T-helper 1 cell treated with Interleukin-12 subunit alpha and Interleukin-12 subunit beta and Interleukin-4 antibody, amounts not matched to agents 30 μg/mL and 1 μg/mL, for 36 hours (primary cell): ENCODE measurements at regions not wholly inside any gene's neighbourhood (a gene's known extent, or its start where the extent isn't known, plus 50 kb on each side); places are given as distances from the start of the nearest gene placed in this dataset.

Experiments used
- H3K27ac Mint-ChIP-seq: one replicate; pipeline ENCODE4 v1.8.0; 2021; ENCODE audit warnings: mild to moderate bottlenecking, mixed read lengths
- H3K27me3 Mint-ChIP-seq: one replicate; pipeline ENCODE4 v1.8.0; 2021; ENCODE audit warnings: low read depth, mixed read lengths
- H3K36me3 Mint-ChIP-seq: one replicate; pipeline ENCODE4 v1.8.0; 2021; ENCODE audit warnings: low read depth, mixed read lengths
- H3K4me1 Mint-ChIP-seq: one replicate; pipeline ENCODE4 v1.8.0; 2021; ENCODE audit warnings: low read depth, mixed read lengths
- H3K4me3 Mint-ChIP-seq: one replicate; pipeline ENCODE4 v1.8.0; 2021; ENCODE audit warnings: mild to moderate bottlenecking, moderate library complexity, mixed read lengths
- H3K9me3 Mint-ChIP-seq: one replicate; pipeline ENCODE4 v1.8.0; 2021; ENCODE audit warnings: mixed read lengths

DNA sequence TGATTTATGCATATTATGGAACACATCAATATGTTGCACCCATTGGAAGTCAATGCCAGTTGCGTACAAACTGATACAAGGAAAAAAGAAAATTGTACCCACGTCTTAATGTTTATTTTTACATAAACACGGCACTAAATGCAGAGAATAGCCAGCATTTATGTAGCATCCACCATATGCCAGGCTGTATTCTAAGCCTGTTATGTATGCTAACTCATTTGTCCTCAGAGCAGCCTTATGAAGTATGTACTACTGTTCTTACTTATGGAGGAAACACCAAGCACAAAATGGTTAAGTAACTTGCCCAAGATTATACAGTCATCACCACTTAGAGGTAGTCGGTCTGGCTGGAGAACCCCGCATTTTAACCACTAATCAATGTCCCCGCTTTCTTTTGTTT lies 837.9 kb upstream of the RBFOX1 start:
- H3K9me3 Mint-ChIP-seq = peaks cover 7% of the 10 kb centered on the region
- no peaks in the 10 kb centered on the region for H3K27me3 Mint-ChIP-seq
- no peak overlapping the region for H3K4me3 Mint-ChIP-seq
- no peaks in the 10 kb centered on the region for H3K36me3 Mint-ChIP-seq
- peaks cover 2% of the 10 kb centered on the region for H3K4me1 Mint-ChIP-seq
- no peak overlapping the region for H3K27ac Mint-ChIP-seq

DNA sequence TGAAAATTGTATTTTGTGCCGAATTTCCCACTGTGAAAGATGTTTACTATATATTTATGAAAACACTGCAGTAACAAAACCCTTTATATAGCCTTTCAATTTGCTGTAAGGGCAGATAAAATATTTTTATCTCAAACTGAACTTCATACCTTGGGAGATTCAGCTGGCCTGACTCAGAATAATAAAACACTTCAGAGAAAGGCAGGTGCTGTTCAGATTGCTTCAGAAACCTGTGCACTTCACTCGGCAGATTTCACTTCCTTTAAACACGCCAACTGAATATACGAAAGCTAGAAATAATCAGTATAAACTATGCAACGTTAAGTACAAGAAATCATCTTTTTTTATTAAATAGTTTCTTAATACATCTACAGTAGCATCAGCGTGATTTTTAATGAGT lies 839.1 kb upstream of the RBFOX1 start:
- no peaks in the 10 kb centered on the region for H3K27me3 Mint-ChIP-seq

DNA sequence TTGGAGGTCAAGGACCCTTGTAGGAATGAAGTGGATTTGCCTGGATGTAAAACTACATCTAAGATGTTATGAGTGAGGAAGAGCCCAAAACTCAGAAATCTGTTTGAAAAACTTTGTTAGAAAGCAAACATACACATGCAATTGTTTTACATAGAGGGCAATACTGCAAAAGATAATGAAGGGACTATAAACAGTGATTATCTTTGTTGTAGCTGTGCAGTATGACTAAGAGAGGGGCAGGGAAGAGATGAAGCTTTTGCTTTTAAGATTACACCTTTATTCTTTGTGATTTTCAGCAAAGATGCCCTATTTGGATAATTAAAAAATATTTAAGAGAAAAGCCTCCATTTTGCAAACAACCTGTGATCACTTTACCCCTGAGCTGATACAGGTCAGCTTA lies 839.9 kb upstream of the RBFOX1 start:
- no peaks in the 10 kb centered on the region for H3K4me1 Mint-ChIP-seq
- H3K27ac Mint-ChIP-seq = no peak overlapping the region
- no peaks in the 10 kb centered on the region for H3K27me3 Mint-ChIP-seq
- no peak overlapping the region for H3K4me3 Mint-ChIP-seq
- no peaks in the 10 kb centered on the region for H3K36me3 Mint-ChIP-seq
- peaks cover 4% of the 10 kb centered on the region for H3K9me3 Mint-ChIP-seq

More for the DNA sequence above, 839.1 kb upstream of the RBFOX1 start:
- Mint-ChIP-seq H3K9me3 (peaks cover 4% of the 10 kb centered on the region), H3K4me1 (no peaks in the 10 kb centered on the region), H3K36me3 (no peaks in the 10 kb centered on the region), H3K4me3 (no peak overlapping the region), H3K27ac (no peak overlapping the region)

DNA sequence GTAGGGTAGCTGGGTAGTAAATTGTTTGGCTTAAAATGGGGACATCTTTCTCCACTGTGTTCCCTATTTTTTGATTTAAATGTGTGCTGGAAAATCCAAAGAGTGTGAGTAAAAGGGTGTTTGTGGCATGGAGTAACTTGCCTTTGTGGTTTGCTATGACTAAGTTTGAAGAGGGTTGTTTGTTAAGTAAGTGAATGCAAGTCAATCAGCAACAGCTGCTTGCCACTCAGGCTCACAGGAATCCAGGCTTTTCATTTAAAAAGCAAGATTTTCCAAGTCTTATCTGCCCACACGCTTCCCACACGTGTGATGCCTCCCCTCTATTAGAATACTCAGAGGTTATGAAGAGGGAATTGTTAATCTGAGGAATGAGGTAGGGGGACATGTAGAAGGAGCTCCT lies 847.7 kb upstream of the RBFOX1 start:
- Mint-ChIP-seq H3K36me3 (no peaks in the 10 kb centered on the region), H3K9me3 (peaks cover 12% of the 10 kb centered on the region), H3K4me1 (no peaks in the 10 kb centered on the region), H3K27ac (no peak overlapping the region), H3K4me3 (no peak overlapping the region), H3K27me3 (peaks cover 4% of the 10 kb centered on the region)

DNA sequence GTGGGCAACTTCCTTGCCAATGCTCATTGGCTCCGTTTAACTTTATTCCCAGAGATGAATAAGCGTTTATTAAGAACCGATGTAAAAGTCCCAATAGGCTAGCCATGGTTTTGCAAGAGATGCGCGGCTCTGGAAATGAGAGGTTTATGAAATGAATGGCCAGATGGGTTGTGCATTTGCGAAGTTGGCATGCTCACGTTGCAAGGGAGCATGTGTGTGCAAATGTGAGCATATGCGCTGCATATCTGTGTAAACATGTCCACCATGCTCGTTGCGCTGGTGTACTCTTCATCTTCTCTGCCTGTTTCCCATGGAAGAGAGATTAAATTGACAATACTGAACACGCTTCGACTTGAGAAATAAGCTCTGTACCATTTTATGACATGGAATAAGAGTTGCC lies 848.6 kb upstream of the RBFOX1 start:
- Mint-ChIP-seq H3K27ac (no peak overlapping the region), H3K9me3 (peaks cover 12% of the 10 kb centered on the region), H3K27me3 (peaks cover 4% of the 10 kb centered on the region), H3K36me3 (no peaks in the 10 kb centered on the region), H3K4me1 (no peaks in the 10 kb centered on the region), H3K4me3 (no peak overlapping the region)

DNA sequence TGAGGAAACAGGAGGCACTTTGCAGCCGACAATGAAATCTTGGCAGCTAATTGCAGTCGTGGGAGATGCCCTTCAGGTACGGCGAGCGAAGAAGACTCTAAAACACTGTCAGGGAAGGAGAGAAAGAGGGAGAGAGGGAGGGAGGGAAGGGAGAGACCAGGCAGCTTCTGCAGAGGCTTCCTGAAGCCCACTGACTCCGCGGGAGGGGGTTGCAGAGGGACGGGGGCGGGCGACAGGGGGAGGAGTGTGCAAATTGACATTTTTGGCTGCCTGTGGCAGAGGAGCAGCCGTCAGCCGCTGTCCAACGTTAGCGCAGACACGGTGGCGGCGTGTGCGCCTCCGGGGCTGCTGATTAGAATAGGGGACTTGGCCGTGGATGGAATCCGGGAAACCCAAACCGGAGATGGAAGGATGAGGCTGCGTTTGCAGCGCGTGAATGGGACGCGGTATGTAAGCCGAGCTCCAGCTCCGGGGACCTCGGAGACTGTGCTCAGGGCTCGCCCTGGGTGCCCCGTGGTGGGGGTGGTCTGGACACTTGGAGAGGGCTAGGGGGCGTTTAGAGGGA lies 849.1 kb upstream of the RBFOX1 start:
- Mint-ChIP-seq H3K9me3 (peaks cover 17% of the 10 kb centered on the region), H3K27me3 (peaks cover 4% of the 10 kb centered on the region), H3K4me1 (no peaks in the 10 kb centered on the region), H3K27ac (no peak overlapping the region), H3K36me3 (no peaks in the 10 kb centered on the region), H3K4me3 (no peak overlapping the region)

DNA sequence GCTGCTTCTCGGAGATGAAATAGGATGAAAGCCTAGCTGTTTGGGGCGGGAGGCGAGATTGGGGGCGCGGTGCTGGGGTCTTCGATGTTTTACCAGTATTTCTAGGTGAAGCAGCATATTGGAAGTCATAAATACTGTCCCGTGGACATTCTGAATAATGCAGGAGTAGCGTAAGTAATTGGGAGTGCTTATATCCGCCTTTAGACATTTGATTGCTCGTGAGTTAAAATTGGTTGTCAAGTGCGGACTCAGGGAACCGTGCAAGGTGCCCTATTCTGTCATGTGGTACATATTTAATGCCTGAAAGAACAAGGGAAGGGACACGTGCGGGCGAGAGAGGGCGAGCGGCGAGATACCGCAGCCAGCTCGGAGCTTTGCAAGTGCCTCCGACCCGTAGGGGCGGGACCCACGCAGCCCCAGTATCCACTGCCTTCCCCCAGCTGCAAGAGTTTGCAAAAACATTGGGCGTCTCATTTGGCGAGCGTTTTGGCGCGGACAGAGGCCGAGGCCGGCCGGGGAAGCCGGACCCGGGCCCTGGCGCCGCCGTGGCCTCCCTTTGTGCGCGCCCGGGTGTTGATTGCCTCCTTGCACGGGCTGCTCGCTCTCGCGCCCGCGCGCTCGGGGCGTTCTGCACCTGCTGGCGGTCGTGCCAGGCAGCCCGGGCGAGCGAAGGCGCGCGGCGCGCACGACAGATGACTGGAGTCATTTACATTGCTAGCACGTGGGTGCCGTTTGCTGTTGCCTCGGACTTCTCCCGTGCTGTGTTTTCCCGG lies 849.8 kb upstream of the RBFOX1 start:
- Mint-ChIP-seq H3K4me3 (no peak overlapping the region), H3K27ac (no peak overlapping the region), H3K27me3 (peaks cover 4% of the 10 kb centered on the region), H3K4me1 (no peaks in the 10 kb centered on the region), H3K9me3 (peaks cover 20% of the 10 kb centered on the region), H3K36me3 (no peaks in the 10 kb centered on the region)

DNA sequence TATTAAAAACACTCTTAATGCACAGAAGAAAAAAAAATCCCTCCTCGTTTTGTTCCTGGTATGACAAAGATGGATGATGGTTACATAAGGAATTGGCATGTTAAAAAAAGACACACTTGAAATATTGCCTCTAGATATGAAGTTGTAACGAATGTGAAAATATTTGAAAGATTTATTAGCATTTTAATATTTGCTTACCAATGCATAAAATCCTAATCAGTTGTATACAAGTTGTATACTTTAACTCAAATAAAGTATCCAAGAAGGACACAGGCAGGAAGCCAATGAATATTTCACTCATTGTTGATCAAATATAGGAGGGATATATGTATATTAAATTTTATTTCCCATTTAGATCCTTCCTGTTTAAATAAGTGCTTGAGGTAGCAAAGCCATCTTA lies 850.8 kb upstream of the RBFOX1 start:
- Mint-ChIP-seq H3K27ac (no peak overlapping the region), H3K9me3 (peaks cover 29% of the 10 kb centered on the region), H3K4me3 (no peak overlapping the region), H3K4me1 (no peaks in the 10 kb centered on the region), H3K36me3 (no peaks in the 10 kb centered on the region), H3K27me3 (peaks cover 4% of the 10 kb centered on the region)

DNA sequence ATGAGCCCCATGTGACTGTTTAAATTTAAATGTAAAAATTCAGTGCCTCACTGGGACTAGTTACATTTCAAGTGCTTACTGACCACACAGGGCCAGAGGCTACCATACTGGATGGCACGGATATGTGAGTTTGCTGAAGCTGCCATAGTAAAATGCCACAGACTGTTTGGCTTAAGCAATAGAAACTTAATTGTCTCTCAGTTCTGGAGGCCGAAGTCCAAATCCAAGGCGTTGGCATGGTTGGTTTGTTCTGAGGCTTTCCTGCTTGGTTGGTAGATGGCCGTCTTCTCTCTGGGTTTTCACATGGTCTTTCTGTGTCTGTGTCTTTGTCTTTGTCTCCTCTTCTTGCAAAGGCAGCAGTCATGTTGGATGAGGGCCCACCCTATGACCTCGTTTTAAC lies 878.9 kb upstream of the RBFOX1 start:
- Mint-ChIP-seq H3K36me3 (no peaks in the 10 kb centered on the region), H3K27me3 (no peaks in the 10 kb centered on the region), H3K4me3 (no peak overlapping the region), H3K4me1 (no peaks in the 10 kb centered on the region), H3K9me3 (peaks cover 40% of the 10 kb centered on the region), H3K27ac (no peak overlapping the region)

DNA sequence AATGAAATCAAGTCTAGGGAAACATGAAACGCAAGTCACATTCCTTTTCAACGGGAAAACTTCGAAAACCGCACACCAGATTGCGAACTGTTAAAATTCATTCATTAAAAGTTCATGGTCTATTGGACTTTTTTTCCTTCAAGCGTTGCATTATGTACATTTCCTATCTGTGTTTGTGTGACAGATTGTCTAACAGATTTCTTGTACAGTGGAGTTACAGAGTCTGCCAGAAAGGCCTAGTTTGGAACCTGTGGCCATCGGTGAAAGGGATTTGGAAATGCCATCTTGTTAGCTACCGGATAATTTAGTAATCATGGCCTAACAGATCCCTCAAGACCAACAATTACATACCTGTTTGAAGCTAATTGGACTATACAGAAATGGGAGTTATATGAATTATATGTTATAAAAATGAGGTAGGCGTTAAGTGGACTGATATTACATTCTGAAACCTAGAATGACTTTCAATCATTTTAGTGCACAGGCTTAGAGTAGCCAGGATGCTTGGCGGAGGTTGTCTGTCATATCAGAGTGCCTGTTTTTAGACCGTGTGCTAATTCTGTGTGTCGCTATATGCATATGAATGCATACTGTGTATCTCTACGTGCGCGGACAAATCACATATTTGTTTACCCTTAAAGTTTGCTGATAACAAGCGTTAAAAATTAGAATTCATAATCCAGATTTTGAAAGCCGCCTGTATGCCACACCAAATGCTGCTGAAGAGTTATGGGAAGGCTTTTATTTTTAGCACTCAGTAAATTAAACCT lies 885.4 kb upstream of the RBFOX1 start:
- no peaks in the 10 kb centered on the region for H3K4me1 Mint-ChIP-seq
- H3K27me3 Mint-ChIP-seq = no peaks in the 10 kb centered on the region
- H3K27ac Mint-ChIP-seq = no peak overlapping the region
- H3K9me3 Mint-ChIP-seq = peaks cover 21% of the 10 kb centered on the region
- H3K36me3 Mint-ChIP-seq = no peaks in the 10 kb centered on the region
- H3K4me3 Mint-ChIP-seq = no peak overlapping the region

DNA sequence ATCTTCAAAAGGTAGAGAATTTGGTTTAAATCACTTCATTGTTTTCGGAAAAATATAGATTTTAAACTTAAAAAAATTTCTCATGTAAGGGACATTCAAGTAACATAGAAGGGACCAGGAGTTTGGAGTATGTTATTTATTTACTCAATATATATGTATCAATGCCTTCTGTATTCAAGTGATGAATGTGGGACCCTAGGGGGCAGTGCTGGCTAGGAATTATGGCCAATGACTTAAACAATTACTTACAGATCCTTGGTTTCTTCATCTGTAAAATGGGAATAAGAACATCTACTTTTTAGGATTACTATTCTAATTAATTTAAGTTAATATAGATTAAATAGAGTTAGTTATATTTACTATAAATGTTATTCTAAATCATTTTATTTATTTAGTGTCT lies 886.3 kb upstream of the RBFOX1 start:
- Mint-ChIP-seq H3K27ac (no peak overlapping the region), H3K4me3 (no peak overlapping the region), H3K4me1 (no peaks in the 10 kb centered on the region), H3K27me3 (no peaks in the 10 kb centered on the region), H3K9me3 (peaks cover 13% of the 10 kb centered on the region), H3K36me3 (no peaks in the 10 kb centered on the region)

DNA sequence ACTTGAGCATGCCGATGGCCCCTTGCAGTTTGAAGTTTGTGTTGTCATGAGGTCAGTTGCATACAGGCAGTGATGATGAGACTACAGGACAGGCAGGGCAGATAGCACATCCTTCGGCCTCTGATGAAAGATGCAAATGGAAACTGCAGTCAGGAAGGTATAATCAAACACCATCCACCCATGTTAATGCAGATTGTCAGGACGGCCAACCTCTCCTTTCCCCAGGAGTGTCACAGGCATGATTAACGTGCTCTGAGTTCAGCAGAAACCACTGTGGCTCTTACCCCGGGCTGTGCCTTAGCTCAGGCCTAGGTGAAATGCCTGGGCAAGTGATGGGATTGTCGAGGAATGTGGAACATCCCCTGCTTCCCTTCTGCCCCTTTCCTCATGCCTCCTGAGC lies 893.5 kb upstream of the RBFOX1 start:
- H3K4me1 Mint-ChIP-seq = no peaks in the 10 kb centered on the region
- no peak overlapping the region for H3K4me3 Mint-ChIP-seq
- H3K27me3 Mint-ChIP-seq = no peaks in the 10 kb centered on the region
- H3K36me3 Mint-ChIP-seq = no peaks in the 10 kb centered on the region
- no peak overlapping the region for H3K27ac Mint-ChIP-seq
- peaks cover 26% of the 10 kb centered on the region for H3K9me3 Mint-ChIP-seq

DNA sequence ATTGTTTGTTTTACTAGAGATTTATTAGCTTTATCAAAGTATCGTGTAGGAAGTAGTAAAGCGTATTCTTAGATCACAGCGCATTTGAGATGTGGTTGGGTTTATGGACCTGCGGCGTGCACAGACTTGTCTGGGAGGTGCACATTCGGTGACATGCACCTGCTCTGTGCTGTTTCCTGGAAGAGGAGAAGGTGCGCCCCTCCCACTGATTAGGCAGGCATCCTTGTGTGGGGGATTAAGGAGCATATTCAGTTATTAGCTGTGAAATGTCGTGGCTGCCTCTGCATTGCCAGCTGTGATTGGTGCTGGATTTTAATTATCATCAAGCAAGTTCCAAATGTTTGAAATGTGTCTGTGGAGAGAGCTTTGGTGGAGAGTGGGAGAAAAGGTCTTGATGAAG lies 903.8 kb upstream of the RBFOX1 start:
- Mint-ChIP-seq H3K4me3 (no peak overlapping the region), H3K9me3 (peaks cover 31% of the 10 kb centered on the region), H3K27me3 (no peaks in the 10 kb centered on the region), H3K36me3 (no peaks in the 10 kb centered on the region), H3K4me1 (no peaks in the 10 kb centered on the region), H3K27ac (no peak overlapping the region)

DNA sequence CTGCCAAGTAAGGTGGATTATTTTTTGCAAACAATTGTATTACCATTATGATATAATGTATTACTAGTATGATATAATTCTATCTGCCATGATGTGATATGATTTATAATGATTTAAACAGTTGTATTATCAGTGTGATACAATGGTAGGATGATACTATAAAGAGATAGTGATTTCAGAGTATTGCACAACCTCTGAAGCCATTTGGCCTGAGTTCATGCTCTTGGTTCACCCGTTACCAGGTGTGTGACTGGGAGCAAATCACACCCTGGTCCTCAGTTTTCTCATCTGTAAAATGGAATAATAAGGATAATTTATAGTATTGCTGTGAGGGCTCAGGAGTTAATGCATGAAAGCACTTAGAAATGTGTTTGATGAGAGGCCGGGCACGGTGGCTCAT lies 905.0 kb upstream of the RBFOX1 start:
- Mint-ChIP-seq H3K4me1 (no peaks in the 10 kb centered on the region), H3K36me3 (no peaks in the 10 kb centered on the region), H3K27me3 (no peaks in the 10 kb centered on the region), H3K4me3 (no peak overlapping the region), H3K9me3 (peaks cover 40% of the 10 kb centered on the region), H3K27ac (no peak overlapping the region)

DNA sequence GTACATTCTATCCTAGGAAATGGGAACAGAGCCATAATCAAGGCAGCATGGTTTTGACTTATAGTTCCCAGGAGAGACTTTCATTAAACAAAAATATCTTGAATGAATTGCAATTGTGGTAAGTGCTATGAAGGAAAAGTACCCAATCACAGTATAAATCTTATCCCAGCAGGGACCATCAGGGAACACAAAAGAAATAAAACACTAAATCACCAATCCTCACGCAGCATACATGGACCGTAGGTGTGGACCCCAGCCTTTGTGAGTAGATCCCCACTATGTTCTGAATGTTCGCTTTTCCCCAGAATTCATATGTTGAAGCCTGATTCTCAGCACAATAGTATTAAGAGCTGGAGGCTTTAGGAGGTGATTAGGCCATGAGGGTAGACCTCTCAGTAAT lies 925.0 kb upstream of the RBFOX1 start:
- H3K9me3 Mint-ChIP-seq = peaks cover 14% of the 10 kb centered on the region
- H3K4me1 Mint-ChIP-seq = no peaks in the 10 kb centered on the region
- H3K4me3 Mint-ChIP-seq = no peak overlapping the region
- no peaks in the 10 kb centered on the region for H3K27me3 Mint-ChIP-seq
- H3K36me3 Mint-ChIP-seq = no peaks in the 10 kb centered on the region
- H3K27ac Mint-ChIP-seq = no peak overlapping the region
